ENCODE measurements at regions not wholly inside any gene's neighbourhood (a gene's known extent, or its start where the extent isn't known, plus 50 kb on each side); places are given as distances from the start of the nearest gene placed in this dataset.

- no peak for TF ChIP-seq CTCF (IDR thresholded peaks at IDR 0.05 in 4 of 5, conservative IDR thresholded peaks at IDR 0.05 in 1 of 5)
- TF ChIP-seq POLR2A (IDR thresholded peaks at IDR 0.05) = no peak
Observed at GRCh38 chr5:114265432-114266060, 96.3 kb upstream of the KCNN2 start.
